PC-3 (cell line): ENCODE measurements at regions not wholly inside any gene's neighbourhood (a gene's known extent, or its start where the extent isn't known, plus 50 kb on each side); places are given as distances from the start of the nearest gene placed in this dataset.

ENCODE experiments used
- EZH2 ChIP-seq: fragments of 300-600 bp; sonication (generic); IDR thresholded peaks from one replicate; pipeline ENCODE4 v1.6.1; 2017; ENCODE audit warnings: antibody characterized with exemption, mild to moderate bottlenecking, low read length; ENCODE audit not compliant: unreplicated experiment
- EZH2phosphoT487 ChIP-seq: fragments of 300-600 bp; sonication (generic); IDR thresholded peaks from 2 replicates; pipeline ENCODE4 v1.6.1; 2018; ENCODE audit warnings: mild to moderate bottlenecking, antibody characterized with exemption, low read length, borderline replicate concordance
- TF ChIP-seq, protein P1 (sequence below): fragments of 300-600 bp; sonication (generic); conservative IDR thresholded peaks from 2 replicates; pipeline ENCODE4 v1.5.1; 2017; ENCODE audit warnings: antibody characterized with exemption, low read depth, mild to moderate bottlenecking, low read length

DNA sequence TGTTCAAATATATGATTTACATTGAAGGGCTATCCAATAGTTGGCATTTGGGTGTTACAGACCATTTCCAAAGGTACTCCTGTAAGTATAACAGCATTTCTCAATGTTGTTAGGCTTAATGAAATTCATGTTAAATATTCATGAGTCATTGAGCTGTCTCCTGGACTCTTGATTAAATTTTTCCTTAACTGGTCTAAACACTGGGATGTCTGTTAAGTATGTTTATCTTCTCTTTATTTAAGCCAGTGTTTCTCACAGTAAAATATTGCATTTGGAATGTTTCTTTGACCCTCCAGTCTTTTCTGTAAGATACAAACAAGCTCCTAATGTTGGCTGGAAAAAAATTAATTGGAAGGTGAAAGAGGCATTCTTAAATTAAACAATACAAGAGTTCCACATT, 402.5 kb upstream of the HTR2A start:
- TF ChIP-seq EZH2 (no peak), EZH2phosphoT487 (no peak)
- TF ChIP-seq, protein P1, sequence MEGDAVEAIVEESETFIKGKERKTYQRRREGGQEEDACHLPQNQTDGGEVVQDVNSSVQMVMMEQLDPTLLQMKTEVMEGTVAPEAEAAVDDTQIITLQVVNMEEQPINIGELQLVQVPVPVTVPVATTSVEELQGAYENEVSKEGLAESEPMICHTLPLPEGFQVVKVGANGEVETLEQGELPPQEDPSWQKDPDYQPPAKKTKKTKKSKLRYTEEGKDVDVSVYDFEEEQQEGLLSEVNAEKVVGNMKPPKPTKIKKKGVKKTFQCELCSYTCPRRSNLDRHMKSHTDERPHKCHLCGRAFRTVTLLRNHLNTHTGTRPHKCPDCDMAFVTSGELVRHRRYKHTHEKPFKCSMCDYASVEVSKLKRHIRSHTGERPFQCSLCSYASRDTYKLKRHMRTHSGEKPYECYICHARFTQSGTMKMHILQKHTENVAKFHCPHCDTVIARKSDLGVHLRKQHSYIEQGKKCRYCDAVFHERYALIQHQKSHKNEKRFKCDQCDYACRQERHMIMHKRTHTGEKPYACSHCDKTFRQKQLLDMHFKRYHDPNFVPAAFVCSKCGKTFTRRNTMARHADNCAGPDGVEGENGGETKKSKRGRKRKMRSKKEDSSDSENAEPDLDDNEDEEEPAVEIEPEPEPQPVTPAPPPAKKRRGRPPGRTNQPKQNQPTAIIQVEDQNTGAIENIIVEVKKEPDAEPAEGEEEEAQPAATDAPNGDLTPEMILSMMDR, result no peak
